ENCODE measurements at regions not wholly inside any gene's neighbourhood (a gene's known extent, or its start where the extent isn't known, plus 50 kb on each side); places are given as distances from the start of the nearest gene placed in this dataset.
"Not testable (repeated sequence)": the region's sequence is repeated elsewhere in the genome, so short reads cannot be mapped to it uniquely, and the experiment has no call there.

- no peak overlapping the region for H3K4me3 Mint-ChIP-seq
- no peaks in the 10 kb centered on the region for H3K36me3 Mint-ChIP-seq (ENCODE audit: low read depth)
- no peak overlapping the region for H3K27ac Mint-ChIP-seq
- H3K4me1 Mint-ChIP-seq: no peaks in the 10 kb centered on the region
- H3K27me3 Mint-ChIP-seq: peaks cover 2% of the 10 kb centered on the region
- POLR2A ChIA-PET: no interaction called here
- CTCF ChIA-PET: no interaction called here
- ATAC-seq (no peak), DNase-seq (no peak)
- intact Hi-C loops (cut with DNase I, micrococcal nuclease): no loop called here
- H3K9me3 Mint-ChIP-seq (ENCODE audit: low read depth): no peaks in the 10 kb centered on the region
Measured at GRCh38 chr2:65781756-65782155, 349.4 kb upstream of the SPRED2 start.

- ChIA-PET POLR2A (no interaction called here), CTCF (no interaction called here)
- no peak for DNase-seq
- H3K4me1 Mint-ChIP-seq: no peaks in the 10 kb centered on the region
- intact Hi-C loops (cut with DNase I, micrococcal nuclease): no loop called here
- H3K4me3 Mint-ChIP-seq: no peak overlapping the region
- ATAC-seq: no peak
- H3K27ac Mint-ChIP-seq: no peak overlapping the region
- no peaks in the 10 kb centered on the region for H3K9me3 Mint-ChIP-seq (ENCODE audit: low read depth)
- H3K36me3 Mint-ChIP-seq (ENCODE audit: low read depth): no peaks in the 10 kb centered on the region
- peaks cover 8% of the 10 kb centered on the region for H3K27me3 Mint-ChIP-seq
Measured at GRCh38 chr2:65779021-65779420, 346.6 kb upstream of the SPRED2 start.

- POLR2A ChIA-PET: no interaction called here
- H3K36me3 Mint-ChIP-seq (ENCODE audit: low read depth): no peaks in the 10 kb centered on the region
- ATAC-seq (no peak), DNase-seq (no peak)
- no peak overlapping the region for H3K27ac Mint-ChIP-seq
- no peak overlapping the region for H3K4me3 Mint-ChIP-seq
- no peaks in the 10 kb centered on the region for H3K4me1 Mint-ChIP-seq
- H3K9me3 Mint-ChIP-seq (ENCODE audit: low read depth): no peaks in the 10 kb centered on the region
- intact Hi-C loops (cut with DNase I, micrococcal nuclease): no loop called here
- CTCF ChIA-PET: interaction anchor here (0.9 kb wide), 1 partner anchor 43 kb away, joined by 3 read pairs; no protein-coding TSS in a partner anchor
- H3K27me3 Mint-ChIP-seq: peaks cover 8% of the 10 kb centered on the region
Measured at GRCh38 chr2:65778137-65778536, 345.7 kb upstream of the SPRED2 start.

GRCh38 chr2:65775839-65776238 lies 343.4 kb upstream of the SPRED2 start:
- Mint-ChIP-seq H3K4me1 (no peaks in the 10 kb centered on the region), H3K27ac (no peak overlapping the region), H3K27me3 (peaks cover 9% of the 10 kb centered on the region), H3K9me3 (ENCODE audit: low read depth) (no peaks in the 10 kb centered on the region), H3K36me3 (ENCODE audit: low read depth) (no peaks in the 10 kb centered on the region), H3K4me3 (no peak overlapping the region)
- DNase-seq (no peak), ATAC-seq (no peak)
- CTCF ChIA-PET: no interaction called here
- POLR2A ChIA-PET: no interaction called here
- intact Hi-C loops (cut with DNase I, micrococcal nuclease): no loop called here

GRCh38 chr2:65767946-65768345 lies 335.5 kb upstream of the SPRED2 start:
- DNase-seq: no peak
- no peak for ATAC-seq
- ChIA-PET CTCF (no interaction called here), POLR2A (no interaction called here)
- no peaks in the 10 kb centered on the region for H3K36me3 Mint-ChIP-seq (ENCODE audit: low read depth)
- H3K4me3 Mint-ChIP-seq: no peak overlapping the region
- H3K27me3 Mint-ChIP-seq: peaks cover 3% of the 10 kb centered on the region
- intact Hi-C loops (cut with DNase I, micrococcal nuclease): no loop called here
- no peaks in the 10 kb centered on the region for H3K4me1 Mint-ChIP-seq
- no peak overlapping the region for H3K27ac Mint-ChIP-seq
- no peaks in the 10 kb centered on the region for H3K9me3 Mint-ChIP-seq (ENCODE audit: low read depth)

- DNase-seq: no peak
- H3K27me3 Mint-ChIP-seq: no peaks in the 10 kb centered on the region
- ChIA-PET CTCF (no interaction called here), POLR2A (no interaction called here)
- intact Hi-C loops (cut with DNase I, micrococcal nuclease): no loop called here
- no peak overlapping the region for H3K27ac Mint-ChIP-seq
- H3K36me3 Mint-ChIP-seq (ENCODE audit: low read depth): no peaks in the 10 kb centered on the region
- H3K4me1 Mint-ChIP-seq: no peaks in the 10 kb centered on the region
- ATAC-seq: no peak
- no peaks in the 10 kb centered on the region for H3K9me3 Mint-ChIP-seq (ENCODE audit: low read depth)
- no peak overlapping the region for H3K4me3 Mint-ChIP-seq
Measured at GRCh38 chr2:65766768-65767267, 334.4 kb upstream of the SPRED2 start.

GRCh38 chr2:65765376-65765775 lies 333.0 kb upstream of the SPRED2 start:
- intact Hi-C loops (cut with DNase I, micrococcal nuclease): no loop called here
- Mint-ChIP-seq H3K27me3 (peaks cover 4% of the 10 kb centered on the region), H3K9me3 (ENCODE audit: low read depth) (no peaks in the 10 kb centered on the region), H3K4me3 (no peak overlapping the region), H3K36me3 (ENCODE audit: low read depth) (no peaks in the 10 kb centered on the region), H3K27ac (no peak overlapping the region), H3K4me1 (no peaks in the 10 kb centered on the region)
- no peak for DNase-seq
- ChIA-PET CTCF (no interaction called here), POLR2A (no interaction called here)
- no peak for ATAC-seq

- Mint-ChIP-seq H3K4me3 (no peak overlapping the region), H3K27ac (no peak overlapping the region), H3K9me3 (ENCODE audit: low read depth) (peaks cover 8% of the 10 kb centered on the region), H3K36me3 (ENCODE audit: low read depth) (no peaks in the 10 kb centered on the region), H3K4me1 (no peaks in the 10 kb centered on the region), H3K27me3 (peaks cover 7% of the 10 kb centered on the region)
- no peak for DNase-seq
- intact Hi-C loops (cut with DNase I, micrococcal nuclease): no loop called here
- ATAC-seq: no peak
- ChIA-PET POLR2A (no interaction called here), CTCF (no interaction called here)
Measured at GRCh38 chr2:65762068-65762467, 329.7 kb upstream of the SPRED2 start.

GRCh38 chr2:65754219-65754618 lies 321.8 kb upstream of the SPRED2 start:
- H3K27ac Mint-ChIP-seq: no peak overlapping the region
- intact Hi-C loops (cut with DNase I, micrococcal nuclease): no loop called here
- no peaks in the 10 kb centered on the region for H3K4me1 Mint-ChIP-seq
- DNase-seq (no peak), ATAC-seq (no peak)
- CTCF ChIA-PET: no interaction called here
- no peaks in the 10 kb centered on the region for H3K27me3 Mint-ChIP-seq
- no peak overlapping the region for H3K4me3 Mint-ChIP-seq
- POLR2A ChIA-PET: no interaction called here
- H3K36me3 Mint-ChIP-seq (ENCODE audit: low read depth): no peaks in the 10 kb centered on the region
- peaks cover 9% of the 10 kb centered on the region for H3K9me3 Mint-ChIP-seq (ENCODE audit: low read depth)

- ATAC-seq (no peak), DNase-seq (no peak)
- no peak overlapping the region for H3K4me3 Mint-ChIP-seq
- CTCF ChIA-PET: no interaction called here
- H3K4me1 Mint-ChIP-seq: no peaks in the 10 kb centered on the region
- H3K27me3 Mint-ChIP-seq: no peaks in the 10 kb centered on the region
- H3K27ac Mint-ChIP-seq: no peak overlapping the region
- POLR2A ChIA-PET: no interaction called here
- H3K36me3 Mint-ChIP-seq (ENCODE audit: low read depth): no peaks in the 10 kb centered on the region
- H3K9me3 Mint-ChIP-seq (ENCODE audit: low read depth): no peaks in the 10 kb centered on the region
- intact Hi-C loops (cut with DNase I, micrococcal nuclease): no loop called here
Measured at GRCh38 chr2:65751408-65751807, 319.0 kb upstream of the SPRED2 start.

- intact Hi-C loops (cut with DNase I, micrococcal nuclease): no loop called here
- POLR2A ChIA-PET: no interaction called here
- Mint-ChIP-seq H3K9me3 (ENCODE audit: low read depth) (no peaks in the 10 kb centered on the region), H3K36me3 (ENCODE audit: low read depth) (no peaks in the 10 kb centered on the region), H3K4me3 (no peak overlapping the region), H3K4me1 (no peaks in the 10 kb centered on the region), H3K27ac (no peak overlapping the region), H3K27me3 (no peaks in the 10 kb centered on the region)
- ATAC-seq (no peak), DNase-seq (no peak)
- CTCF ChIA-PET: no interaction called here
Measured at GRCh38 chr2:65749545-65749944, 317.1 kb upstream of the SPRED2 start.

- H3K4me1 Mint-ChIP-seq; H3K27me3 Mint-ChIP-seq; DNase-seq; H3K9me3 Mint-ChIP-seq (ENCODE audit: low read depth); ATAC-seq; CTCF ChIA-PET; H3K4me3 Mint-ChIP-seq; H3K36me3 Mint-ChIP-seq (ENCODE audit: low read depth); POLR2A ChIA-PET; H3K27ac Mint-ChIP-seq; intact Hi-C loops (cut with DNase I, micrococcal nuclease): not testable (repeated sequence)
Measured at GRCh38 chr2:65747875-65748274, 315.5 kb upstream of the SPRED2 start.

GRCh38 chr2:65746931-65747675 lies 314.7 kb upstream of the SPRED2 start:
- ChIA-PET CTCF (no interaction called here), POLR2A (no interaction called here)
- ATAC-seq (no peak), DNase-seq (no peak)
- Mint-ChIP-seq H3K27me3 (no peaks in the 10 kb centered on the region), H3K4me3 (no peak overlapping the region), H3K9me3 (ENCODE audit: low read depth) (no peaks in the 10 kb centered on the region), H3K36me3 (ENCODE audit: low read depth) (no peaks in the 10 kb centered on the region), H3K4me1 (no peaks in the 10 kb centered on the region), H3K27ac (no peak overlapping the region)
- intact Hi-C loops (cut with DNase I, micrococcal nuclease): no loop called here

Measured in activated CD4-positive, alpha-beta T cell treated with anti-CD3 and anti-CD28 coated beads for 36 hours (primary cell).